Hematopoietic multipotent progenitor cell treated with erythropoietin and hydrocortisone succinate and interleukin-3 and kit ligand, for 8 days (in vitro differentiated cells): ENCODE measurements at regions not wholly inside any gene's neighbourhood (a gene's known extent, or its start where the extent isn't known, plus 50 kb on each side); places are given as distances from the start of the nearest gene placed in this dataset.
"Not testable (repeated sequence)": the region's sequence is repeated elsewhere in the genome, so short reads cannot be mapped to it uniquely, and the experiment has no call there.

ENCODE experiments used
- DNase-seq: peaks from one replicate; pipeline ENCODE4 v3.0.0-alpha.2; 2015

DNA sequence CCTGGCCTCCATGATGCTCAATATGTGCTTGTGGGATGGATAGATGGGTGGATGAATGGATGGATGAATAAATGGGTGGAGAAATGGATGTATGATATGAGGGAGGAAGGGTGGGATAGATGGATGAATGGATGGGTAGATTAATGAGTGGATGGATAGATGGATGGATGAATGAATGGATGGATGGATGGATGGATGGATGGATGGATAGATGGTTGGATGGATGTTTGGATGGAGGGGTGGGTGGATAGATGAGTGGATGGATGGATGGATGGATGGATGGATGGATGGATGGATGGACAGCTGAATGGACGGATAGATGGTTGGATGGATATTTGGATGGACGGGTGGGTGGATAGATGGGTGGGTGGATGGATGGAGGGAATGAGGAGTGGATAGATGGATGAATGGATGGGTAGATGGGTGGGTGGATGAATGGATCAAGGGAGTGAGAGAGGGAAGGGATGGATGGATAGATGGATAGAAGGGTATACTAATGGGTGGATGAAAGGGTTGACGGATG is 139.4 kb downstream of the CEBPB start:
- no peak for DNase-seq

DNA sequence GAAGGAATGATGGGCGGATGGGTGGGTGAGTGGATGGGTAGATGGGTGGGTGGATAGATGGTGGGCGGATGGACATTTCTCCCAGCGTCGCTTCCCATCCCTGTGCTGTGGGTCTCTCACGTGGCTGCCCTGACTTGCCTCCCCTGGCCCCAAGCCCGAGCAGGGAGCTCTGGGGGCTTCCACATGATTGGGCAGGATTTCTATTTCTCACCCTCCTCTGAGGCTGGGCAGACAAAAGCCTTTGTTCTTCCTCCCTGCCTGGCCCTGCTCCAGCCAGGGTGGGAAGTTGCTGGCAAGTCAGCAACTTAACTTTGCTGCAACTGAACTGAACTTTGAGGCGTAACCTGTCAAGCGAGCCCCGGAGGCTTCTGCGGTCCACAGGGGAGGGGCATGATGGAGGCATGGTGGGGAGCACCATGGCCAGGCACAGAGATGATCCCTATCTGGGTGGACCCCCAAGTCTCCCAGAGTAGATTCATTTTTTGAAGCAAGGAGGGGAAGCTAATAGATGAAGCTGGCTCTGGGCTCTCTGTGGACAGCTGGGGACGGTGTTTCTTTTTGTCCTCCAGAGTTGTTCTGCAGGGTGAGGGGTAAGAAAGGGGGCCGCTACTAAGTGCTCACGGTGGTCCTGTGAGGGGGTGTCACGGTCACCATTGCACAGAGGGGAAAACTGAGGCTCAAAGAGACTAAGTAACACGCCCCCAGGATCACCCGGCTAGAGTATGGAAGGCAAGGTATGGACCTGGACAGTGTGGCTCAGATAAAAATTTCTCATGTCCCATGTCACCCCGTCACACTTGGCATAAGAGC is 140.1 kb downstream of the CEBPB start:
- DNase-seq = no peak

DNA sequence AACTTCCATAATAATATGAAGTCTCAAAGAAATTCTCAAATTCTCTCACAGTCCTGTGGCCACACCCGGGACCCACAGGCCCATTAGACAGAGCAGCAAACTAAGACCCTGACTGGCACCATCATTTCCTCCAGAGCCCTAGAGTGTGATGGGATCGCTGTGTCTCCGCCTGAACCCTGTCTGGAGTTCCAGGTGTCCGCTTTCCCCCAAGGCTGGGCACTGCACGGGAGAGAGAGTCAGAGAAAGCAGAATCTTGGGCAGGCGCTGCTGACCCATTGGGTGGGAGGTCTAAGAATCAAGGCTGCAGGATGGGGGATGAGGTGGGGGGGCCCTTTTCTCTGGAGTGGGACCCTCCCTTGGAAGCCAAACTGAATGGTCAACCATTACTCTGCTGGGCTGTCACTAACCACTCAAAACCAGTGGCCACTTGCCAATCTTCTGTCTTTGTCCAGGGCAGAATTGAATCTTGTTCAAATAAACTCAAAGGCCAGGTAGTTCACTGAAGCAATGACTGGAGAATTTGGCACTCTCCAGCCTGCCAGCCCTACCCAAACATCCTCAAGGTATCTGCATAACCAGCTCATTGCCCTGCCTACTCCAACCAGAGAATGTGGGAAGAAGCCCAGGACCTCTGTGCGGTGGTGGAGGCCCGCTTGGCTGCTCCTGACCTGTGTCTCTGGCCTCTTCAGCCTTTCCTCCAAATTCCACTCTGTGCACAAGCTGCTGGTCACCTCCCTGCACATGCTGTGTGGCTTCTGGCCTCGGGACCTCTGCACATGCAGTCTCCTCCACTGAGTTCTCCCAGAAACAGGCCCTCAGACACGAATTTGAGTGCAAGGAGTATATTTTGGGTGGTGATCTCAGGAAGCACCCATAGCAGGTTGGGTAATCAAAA is 141.1 kb downstream of the CEBPB start:
- no peak for DNase-seq

DNA sequence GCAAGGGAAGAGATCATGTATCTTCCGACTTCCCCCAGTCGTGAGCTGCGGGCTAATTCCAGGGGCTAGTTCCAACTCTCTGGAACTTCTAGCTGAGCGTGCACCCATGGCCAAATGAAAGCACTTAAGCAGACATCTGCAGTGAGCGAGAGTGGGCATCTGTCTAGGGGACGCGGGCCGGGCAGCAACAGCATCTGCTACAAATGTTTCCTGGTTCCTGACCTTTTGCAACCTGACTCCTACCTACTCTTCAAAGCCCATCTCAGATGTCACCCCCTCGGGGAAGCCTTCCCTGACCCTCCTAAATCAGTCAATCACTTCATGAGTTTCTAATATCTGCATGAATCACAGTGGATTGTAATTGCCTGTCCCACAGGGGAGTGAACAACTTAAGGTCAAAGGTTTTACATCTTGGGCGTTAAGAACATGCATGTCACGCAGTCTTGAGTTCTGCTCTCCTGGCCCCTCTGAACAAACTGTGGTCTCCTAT is 141.9 kb downstream of the CEBPB start:
- DNase-seq = no peak

DNA sequence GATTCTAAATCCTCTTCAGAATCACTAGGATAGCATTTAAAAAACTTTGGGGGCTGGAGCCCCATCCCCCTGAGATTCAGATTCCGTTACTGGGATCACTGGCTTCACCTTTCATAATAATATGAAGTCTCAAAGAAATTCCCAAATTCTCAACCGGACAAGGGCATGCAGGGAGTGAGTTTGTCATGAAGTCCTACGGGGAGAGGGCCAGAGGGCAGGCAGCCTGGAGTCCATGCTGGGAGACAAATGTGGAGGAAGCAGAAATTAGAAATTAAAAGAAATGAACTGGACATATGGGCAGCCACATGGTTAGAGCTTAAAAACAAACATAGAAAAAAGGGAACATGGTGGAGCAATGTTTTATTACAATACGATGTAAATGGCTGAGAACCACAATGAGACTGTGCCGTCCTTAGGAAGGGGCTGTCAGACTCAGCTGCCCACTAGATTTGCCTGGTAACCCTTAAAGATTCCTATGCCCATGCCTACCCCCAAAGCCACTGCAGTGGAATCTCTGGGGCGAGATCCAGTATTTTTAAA is 142.6 kb downstream of the CEBPB start:
- DNase-seq = no peak

DNA sequence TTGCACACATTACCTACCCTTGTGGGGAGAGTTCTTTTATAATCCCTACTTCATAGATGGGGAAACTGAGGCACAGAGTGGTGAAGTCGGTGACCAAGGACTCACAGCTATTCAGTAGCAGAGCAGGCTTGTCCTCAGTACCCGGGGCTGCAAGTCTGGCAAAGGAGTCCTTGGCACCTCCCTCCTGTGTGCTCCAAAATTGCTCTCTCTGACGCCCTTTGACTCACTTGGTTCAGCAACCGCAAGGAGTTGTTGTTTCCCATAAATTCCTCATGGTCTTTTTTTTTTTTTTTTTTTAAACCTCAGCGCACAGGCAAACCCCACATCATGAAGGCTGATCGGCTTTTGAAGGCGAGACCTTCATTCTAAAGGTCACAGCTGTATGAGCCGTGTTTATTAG is 143.2 kb downstream of the CEBPB start:
- DNase-seq = no peak

DNA sequence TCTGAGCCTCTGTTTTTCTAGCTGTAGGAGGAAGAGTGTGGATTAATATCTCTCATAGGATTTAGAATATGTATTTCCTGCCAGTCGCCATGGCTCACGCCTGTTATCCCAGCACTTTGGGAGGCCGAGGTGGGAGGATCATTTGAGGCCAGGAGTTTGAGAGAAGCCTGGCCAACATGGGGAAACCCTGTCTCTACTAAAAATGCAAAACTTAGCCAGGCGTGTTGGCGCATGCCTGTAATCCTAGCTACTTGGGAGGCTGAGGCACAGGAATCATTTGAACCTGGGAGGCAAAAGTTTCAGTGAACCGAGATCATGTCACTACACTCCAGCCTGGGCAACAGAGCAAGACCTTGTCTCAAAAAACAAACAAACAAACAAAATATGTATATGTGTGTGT is 143.9 kb downstream of the CEBPB start:
- DNase-seq = not testable (repeated sequence)

DNA sequence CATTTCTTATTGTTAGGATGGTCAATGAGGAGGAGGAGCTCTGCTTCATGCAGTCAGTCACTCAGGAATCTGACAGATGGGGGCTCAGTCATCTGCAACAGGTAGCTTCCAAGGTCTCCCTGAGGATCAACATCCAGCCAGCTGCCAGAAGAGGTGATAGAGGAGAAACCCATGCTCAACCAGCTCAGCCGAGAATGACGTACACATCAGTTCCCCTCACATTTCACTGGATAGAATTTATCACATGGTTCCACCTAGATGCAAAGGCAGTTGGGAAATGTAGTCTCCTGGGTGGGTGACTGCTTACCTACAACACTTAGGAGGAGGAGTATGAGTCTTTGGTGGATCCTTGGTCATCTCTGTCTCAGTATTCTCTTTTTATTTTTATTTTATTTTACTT is 144.5 kb downstream of the CEBPB start:
- peak; percentile 34 for DNase-seq

DNA sequence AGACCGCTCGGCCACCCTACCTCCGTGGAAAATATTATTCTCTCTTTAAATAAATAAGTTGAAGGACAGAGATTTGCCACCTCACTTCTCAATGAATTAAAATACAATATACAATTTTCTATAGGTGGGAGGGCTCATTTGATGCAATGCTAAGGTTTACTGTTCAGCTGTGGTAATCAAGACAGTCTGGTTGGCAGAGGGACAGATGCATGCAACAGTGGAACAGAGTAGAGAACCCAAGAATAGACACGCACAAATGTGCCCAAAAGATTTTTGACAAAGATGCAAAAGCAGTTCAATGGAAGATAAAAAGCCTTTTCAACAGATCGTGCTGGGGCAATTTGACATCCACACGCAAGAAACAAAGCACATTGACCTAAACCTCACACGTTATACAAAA is 145.2 kb downstream of the CEBPB start:
- DNase-seq = no peak

DNA sequence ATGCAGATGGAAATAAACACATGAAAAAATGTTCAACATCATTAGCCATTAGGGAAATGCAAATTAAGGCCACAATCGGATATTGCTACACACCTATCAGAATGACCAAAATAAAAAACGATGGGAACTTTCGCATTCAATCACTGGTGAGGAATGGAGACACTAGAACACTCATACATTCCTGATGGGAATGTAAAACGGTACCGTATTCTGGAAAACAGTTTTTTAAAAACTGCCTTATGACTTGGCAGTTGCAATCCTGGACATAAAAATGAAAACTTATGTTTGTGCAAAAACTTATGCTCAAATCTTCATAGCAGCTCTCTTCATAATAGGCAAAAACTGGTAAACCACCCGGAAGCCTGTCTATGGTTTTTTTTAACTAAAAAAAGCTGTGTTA is 146.0 kb downstream of the CEBPB start:
- no peak for DNase-seq

DNA sequence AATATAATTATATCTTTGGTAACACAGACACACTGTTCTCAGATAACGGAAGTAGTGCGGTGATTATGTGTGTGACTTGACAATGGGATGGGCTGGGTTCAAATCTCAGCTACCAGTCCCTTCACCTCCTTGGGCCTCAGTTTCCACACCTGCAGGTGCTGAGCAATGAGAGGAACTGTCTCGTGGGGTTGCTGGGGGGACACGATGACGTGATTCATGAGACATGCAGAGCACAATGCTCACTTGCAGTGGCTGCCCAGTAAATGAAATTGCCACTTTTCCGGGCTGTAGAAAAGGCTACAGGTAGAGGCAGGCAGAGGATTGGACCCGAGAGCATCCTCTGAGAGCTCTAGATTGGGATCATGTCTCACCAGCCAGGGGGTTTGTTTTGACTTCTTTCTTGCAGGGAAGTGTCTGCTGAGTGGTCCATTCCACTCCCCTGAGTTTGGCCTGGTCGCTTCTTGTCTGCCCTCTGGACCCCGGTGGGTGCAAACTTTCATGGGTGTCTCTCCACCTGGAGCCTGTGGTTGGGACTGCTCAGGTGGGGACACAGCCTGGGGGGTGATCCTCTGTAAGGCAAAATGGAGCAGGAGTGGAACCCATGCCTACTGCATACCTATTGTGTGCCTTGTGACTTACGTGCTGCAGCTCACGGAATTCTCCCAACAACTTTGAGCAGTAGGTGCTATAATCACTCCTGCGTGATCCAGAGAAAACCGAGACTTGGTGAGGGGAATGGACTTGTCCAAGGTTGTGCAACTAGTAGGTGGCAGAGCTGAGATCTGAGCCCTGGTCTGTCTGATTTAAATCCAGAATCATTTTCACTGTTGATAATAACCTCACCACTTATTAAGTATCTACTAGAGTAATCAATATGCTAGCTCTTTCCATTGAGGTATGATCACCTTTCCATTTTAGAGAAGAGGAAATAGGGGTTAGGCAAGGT is 147.2 kb downstream of the CEBPB start:
- no peak for DNase-seq

DNA sequence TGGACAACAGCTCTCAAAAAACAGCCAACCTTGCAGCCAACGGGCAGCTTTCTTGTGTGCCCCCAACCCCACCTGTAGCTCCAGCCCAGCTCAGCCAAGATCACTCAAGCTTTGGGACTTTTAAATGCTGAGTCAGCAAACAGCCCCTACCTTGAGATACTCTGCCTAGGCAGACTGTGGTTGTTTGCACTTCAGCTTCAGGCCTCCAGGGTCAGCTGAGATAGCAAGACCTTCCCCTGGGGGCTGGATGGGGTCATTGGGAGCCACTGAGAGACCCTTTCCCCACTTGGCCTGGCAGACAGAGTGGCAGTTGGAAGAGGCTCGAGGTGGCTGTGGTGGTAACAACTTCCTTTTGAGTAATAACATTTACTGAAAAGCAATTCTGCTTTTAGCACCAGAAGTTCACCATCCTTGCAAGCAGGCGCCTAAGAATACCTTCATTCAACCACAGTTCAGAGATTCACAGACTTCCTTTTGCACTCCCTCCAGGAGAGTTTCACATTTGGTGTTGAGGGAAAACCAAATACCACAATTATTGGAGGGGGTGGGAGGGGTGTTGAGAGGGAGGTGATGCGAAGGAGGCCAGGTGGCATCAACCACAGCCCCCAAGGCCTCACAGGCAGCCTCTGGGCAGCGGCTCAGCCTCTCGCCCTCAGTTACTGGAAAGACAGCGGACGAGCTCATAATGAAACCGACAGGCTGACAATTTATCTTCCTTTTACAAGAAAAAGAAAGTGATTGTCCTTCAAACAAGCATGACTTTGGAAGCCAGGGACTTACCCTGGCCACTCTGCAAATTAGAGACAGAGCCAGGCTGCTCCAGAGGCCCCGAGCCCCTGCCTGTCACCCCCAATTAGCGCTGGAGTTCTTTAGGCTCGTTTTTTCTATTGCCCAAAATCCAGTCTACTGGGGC is 148.1 kb downstream of the CEBPB start:
- no peak for DNase-seq

DNA sequence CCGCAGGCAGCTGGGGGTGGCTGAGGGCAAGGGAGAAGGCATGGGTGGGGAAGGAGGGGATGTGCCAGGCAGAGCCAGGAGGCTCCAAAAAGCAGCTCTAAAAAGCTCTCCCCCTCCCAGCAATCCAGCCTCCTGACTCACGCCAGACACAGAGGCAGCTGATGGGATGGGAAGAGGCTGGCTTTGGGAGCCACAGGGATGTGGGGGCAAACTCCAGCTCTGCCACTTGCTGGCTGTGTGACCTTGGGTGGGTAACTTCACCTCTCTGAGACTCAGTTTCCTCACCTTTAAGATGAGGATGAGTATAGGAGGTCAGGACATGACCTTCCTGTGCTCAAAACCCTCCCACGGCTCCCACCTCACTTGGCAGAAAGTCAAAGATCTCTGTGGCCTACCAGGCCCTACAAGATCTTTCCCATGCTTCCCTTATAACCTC is 148.9 kb downstream of the CEBPB start:
- DNase-seq = no peak

DNA sequence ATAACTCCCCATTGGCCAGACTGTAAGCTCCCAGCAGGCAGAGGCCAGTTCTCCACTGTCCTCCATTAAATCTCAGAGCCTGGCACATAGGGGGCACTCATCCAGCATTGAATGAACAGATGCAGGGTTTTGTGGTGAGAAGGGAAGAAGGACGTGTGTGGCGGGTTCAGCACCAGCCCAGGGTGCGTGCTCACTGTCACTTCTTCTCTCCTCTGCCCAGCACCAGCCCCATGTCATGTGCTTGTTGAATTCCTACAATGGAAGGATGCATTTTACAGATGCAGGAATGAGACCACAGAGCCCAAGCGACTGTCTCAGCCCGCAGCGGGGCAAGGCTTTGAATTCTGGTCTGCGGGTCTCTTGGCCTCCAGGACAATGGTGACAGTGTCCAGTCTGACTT is 149.9 kb downstream of the CEBPB start:
- DNase-seq = no peak

DNA sequence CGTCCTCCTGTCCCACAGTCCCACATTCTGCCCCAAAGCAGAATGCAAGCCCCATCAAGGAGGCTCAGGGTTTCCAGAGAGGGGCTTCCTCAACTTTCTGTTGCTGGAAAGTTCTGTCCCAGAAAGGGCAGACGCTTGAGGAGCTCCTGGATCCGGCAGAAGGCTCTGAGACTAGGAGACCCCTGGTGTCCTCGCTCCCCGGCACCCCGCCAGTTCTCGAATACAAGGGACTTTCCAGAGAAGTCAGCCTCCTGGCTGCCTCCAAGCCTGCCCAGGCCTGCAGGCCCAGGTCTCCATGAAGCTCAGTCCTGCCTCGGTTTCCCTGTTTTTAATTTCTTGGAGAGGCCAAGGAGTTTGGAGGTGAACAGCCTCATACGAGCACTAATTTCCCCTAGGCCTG is 150.4 kb downstream of the CEBPB start:
- DNase-seq = no peak

DNA sequence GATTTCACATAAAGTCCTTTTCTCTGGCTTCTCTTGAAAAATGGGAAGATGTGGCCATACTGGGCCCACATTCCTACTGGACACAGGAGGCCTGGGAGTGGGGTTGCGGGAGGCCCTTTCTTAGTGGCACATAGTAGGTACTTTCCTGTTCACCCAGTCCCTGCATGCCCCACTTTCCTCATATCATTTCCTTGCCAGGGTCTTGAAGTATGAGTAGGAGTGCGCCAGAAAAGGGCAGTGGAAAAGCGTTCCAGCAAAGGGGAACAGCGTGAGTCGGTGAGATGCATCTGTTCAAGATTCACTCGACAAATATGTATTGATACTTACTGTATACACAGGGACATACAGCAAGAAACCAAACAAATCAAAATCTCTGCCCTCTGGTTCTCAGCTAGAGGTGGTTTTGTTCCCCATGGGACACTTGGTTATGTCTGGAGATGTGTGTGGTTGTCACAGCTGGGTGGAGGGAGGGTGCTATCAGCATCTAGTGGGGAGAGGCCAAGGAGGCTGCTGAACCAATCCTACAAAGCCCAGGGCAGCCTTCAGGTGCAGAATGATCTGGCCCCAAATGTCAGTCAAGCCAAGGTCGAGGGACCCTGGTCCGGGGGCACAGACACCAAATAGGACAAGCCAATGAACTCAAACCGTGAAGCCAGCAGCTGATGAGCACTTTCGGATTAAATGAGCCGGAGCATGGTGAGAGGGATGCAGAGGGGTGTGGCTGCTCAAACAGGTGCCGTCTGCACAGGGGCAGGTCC is 151.4 kb downstream of the CEBPB start:
- DNase-seq = no peak

DNA sequence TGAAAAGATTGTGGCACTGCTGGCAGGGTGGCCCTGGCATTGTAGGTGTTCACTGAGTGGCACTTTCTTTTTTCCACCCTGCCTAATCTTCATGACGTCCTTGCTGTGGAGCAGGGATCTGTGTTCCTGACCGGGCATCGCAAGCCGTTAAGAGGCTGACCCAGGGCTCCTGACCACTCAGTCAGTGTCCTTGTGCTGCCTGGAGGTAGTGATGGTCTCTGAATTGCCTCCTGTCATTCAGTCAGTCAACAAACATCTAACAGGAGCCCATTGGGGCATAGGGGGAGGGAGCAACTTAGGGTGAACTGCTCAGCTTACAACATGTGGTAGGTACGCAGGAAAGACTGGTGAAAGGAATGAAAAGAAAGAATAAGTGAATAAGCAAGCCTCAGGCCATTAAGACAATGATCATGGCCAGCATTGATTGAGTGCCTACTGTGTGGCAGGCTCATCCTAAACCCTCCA is 152.0 kb downstream of the CEBPB start:
- DNase-seq = no peak

DNA sequence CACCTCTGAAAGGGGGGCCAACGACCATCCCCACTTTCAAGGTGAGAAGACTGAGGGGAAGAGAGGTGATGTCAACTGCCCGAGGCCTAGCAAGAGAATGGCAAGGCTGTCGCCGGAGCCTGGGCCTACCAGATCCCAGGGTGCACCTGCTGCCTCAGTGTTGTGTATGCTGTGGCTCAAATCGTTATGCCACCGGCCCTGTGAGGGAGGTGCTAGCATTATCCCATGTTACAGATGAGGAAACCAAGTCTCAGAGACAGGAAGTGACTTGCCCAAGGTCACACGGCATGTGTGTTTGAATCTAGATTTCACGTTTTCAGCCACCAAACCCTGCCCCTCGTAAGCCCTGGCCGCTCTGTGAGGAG is 152.5 kb downstream of the CEBPB start:
- DNase-seq = no peak

DNA sequence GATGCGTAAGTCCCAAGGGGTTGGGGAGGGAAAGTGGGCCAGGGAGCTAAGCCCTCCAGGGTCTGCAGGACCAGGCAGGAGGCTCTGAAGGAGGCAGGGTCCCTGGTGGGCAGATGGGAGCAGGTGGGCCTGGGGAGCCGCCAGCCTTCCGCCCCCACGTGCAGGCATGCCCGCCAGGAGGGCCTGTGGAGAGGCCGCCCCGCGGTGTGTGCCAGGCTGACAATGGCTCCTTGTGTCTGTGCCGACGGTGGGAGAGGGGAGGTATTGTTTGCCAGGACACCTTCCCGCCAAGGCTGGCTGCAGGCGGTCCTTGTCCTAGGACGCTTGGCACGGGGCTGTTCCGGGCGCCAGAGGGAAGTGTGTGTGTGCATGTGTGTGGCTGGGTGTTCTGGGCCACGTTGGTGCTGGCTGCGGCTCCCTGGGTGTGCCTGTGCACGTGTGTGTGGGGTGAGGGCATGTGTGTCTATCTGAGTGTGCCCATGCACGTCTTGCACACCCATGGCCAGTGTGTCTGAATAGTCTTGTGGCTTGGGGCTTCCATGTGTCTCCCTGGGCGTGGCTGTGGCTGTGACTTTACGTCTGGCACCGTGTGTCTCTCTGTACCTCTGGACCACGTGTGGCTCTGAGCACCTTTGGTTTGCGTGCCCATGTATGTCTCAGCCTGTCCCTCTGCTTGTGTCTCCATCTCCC is 153.0 kb downstream of the CEBPB start:
- DNase-seq = no peak
